Calu3 (cell line): ENCODE measurements at regions not wholly inside any gene's neighbourhood (a gene's known extent, or its start where the extent isn't known, plus 50 kb on each side); places are given as distances from the start of the nearest gene placed in this dataset.
A peak's percentile ranks its signal among the peaks of the same experiment; 100 is the strongest.

Experiments
- BruUV-seq: library from RNA; stranded (reverse); fragments of 400-500 nt; replicated peaks from 2 replicates; lab custom pipeline; 2021; lab: Mats Ljungman, UMichigan
- CTCF ChIA-PET: fragments of 300-600 bp; sonication (Branson Sonifier 250); formaldehyde crosslinking; loops from one replicate; lab custom pipeline; 2022; ENCODE audit warnings: antibody characterized with exemption; lab: Charles Lee
- DNase-seq: peaks from one replicate; pipeline ENCODE4 v3.0.0; 2022
- H3K27ac Mint-ChIP-seq: one replicate; pipeline ENCODE4 v1.8.0; 2022; ENCODE audit warnings: mixed read lengths; ENCODE audit not compliant: unreplicated experiment
- H3K27me3 Mint-ChIP-seq: one replicate; pipeline ENCODE4 v1.8.0; 2022; ENCODE audit warnings: mixed read lengths; ENCODE audit not compliant: unreplicated experiment
- H3K36me3 Mint-ChIP-seq: one replicate; pipeline ENCODE4 v1.8.0; 2022; ENCODE audit warnings: mild to moderate bottlenecking, moderate library complexity, mixed read lengths; ENCODE audit not compliant: insufficient read depth, unreplicated experiment
- H3K4me1 Mint-ChIP-seq: one replicate; pipeline ENCODE4 v1.8.0; 2022; ENCODE audit warnings: mild to moderate bottlenecking, low read depth, mixed read lengths; ENCODE audit not compliant: unreplicated experiment
- H3K4me3 Mint-ChIP-seq: one replicate; pipeline ENCODE4 v1.8.0; 2022; ENCODE audit warnings: mild to moderate bottlenecking, low read depth, moderate library complexity, mixed read lengths; ENCODE audit not compliant: unreplicated experiment
- H3K9me3 Mint-ChIP-seq: one replicate; pipeline ENCODE4 v1.8.0; 2022; ENCODE audit warnings: low read depth, mixed read lengths; ENCODE audit not compliant: unreplicated experiment
- intact Hi-C: fragments of 100-400 bp; cut with micrococcal nuclease; formaldehyde crosslinking; loops from one replicate; pipeline ENCODE4 v1.10.0; 2022; ENCODE audit not compliant: unreplicated experiment
- TF ChIP-seq, protein P1 (sequence below): fragments of 200-600 bp; IDR thresholded peaks from one replicate; pipeline ENCODE4 v1.8.0; 2022; ENCODE audit warnings: antibody characterized with exemption; ENCODE audit not compliant: unreplicated experiment

- Mint-ChIP-seq H3K9me3 (no peaks in the 10 kb centered on the region), H3K4me1 (no peaks in the 10 kb centered on the region), H3K36me3 (no peaks in the 10 kb centered on the region), H3K4me3 (no peak overlapping the region), H3K27ac (no peak overlapping the region), H3K27me3 (peaks cover 74% of the 10 kb centered on the region)
- DNase-seq, result no peak
- CTCF ChIA-PET, result no interaction called here
- TF ChIP-seq, protein P1, sequence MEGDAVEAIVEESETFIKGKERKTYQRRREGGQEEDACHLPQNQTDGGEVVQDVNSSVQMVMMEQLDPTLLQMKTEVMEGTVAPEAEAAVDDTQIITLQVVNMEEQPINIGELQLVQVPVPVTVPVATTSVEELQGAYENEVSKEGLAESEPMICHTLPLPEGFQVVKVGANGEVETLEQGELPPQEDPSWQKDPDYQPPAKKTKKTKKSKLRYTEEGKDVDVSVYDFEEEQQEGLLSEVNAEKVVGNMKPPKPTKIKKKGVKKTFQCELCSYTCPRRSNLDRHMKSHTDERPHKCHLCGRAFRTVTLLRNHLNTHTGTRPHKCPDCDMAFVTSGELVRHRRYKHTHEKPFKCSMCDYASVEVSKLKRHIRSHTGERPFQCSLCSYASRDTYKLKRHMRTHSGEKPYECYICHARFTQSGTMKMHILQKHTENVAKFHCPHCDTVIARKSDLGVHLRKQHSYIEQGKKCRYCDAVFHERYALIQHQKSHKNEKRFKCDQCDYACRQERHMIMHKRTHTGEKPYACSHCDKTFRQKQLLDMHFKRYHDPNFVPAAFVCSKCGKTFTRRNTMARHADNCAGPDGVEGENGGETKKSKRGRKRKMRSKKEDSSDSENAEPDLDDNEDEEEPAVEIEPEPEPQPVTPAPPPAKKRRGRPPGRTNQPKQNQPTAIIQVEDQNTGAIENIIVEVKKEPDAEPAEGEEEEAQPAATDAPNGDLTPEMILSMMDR, result no peak
- no TSS peak for BruUV-seq
- intact Hi-C loops, result no loop called here
Measured at GRCh38 chr22:27581688-27582087, 219.9 kb downstream of the MN1 start.

GRCh38 chr22:27583856-27584255 lies 217.7 kb downstream of the MN1 start:
- H3K4me1 Mint-ChIP-seq, result no peaks in the 10 kb centered on the region
- no peaks in the 10 kb centered on the region for H3K9me3 Mint-ChIP-seq
- no peak overlapping the region for H3K27ac Mint-ChIP-seq
- no peak for DNase-seq
- intact Hi-C loops, result no loop called here
- H3K4me3 Mint-ChIP-seq, result no peak overlapping the region
- TF ChIP-seq, protein P1, result no peak
- peaks cover 87% of the 10 kb centered on the region for H3K27me3 Mint-ChIP-seq
- no peaks in the 10 kb centered on the region for H3K36me3 Mint-ChIP-seq
- CTCF ChIA-PET, result no interaction called here
- BruUV-seq, result no TSS peak

- TF ChIP-seq, protein P1, result no peak
- no peak for DNase-seq
- no peaks in the 10 kb centered on the region for H3K4me1 Mint-ChIP-seq
- peaks cover 82% of the 10 kb centered on the region for H3K27me3 Mint-ChIP-seq
- H3K36me3 Mint-ChIP-seq, result no peaks in the 10 kb centered on the region
- no peak overlapping the region for H3K27ac Mint-ChIP-seq
- CTCF ChIA-PET, result no interaction called here
- BruUV-seq, result no TSS peak
- no peak overlapping the region for H3K4me3 Mint-ChIP-seq
- intact Hi-C loops, result no loop called here
- H3K9me3 Mint-ChIP-seq, result peaks cover 3% of the 10 kb centered on the region
Measured at GRCh38 chr22:27585141-27585540, 216.4 kb downstream of the MN1 start.

- peaks cover 3% of the 10 kb centered on the region for H3K9me3 Mint-ChIP-seq
- CTCF ChIA-PET, result no interaction called here
- no peaks in the 10 kb centered on the region for H3K4me1 Mint-ChIP-seq
- BruUV-seq, result no TSS peak
- no peaks in the 10 kb centered on the region for H3K36me3 Mint-ChIP-seq
- peaks cover 67% of the 10 kb centered on the region for H3K27me3 Mint-ChIP-seq
- H3K4me3 Mint-ChIP-seq, result no peak overlapping the region
- H3K27ac Mint-ChIP-seq, result no peak overlapping the region
- intact Hi-C loops, result no loop called here
- TF ChIP-seq, protein P1, result no peak
- DNase-seq, result peak; percentile 32
Measured at GRCh38 chr22:27588268-27588667, 213.3 kb downstream of the MN1 start.
